Activated CD4-positive, alpha-beta memory T cell treated with anti-CD3 and anti-CD28 coated beads for 36 hours (primary cell): ENCODE measurements at regions not wholly inside any gene's neighbourhood (a gene's known extent, or its start where the extent isn't known, plus 50 kb on each side); places are given as distances from the start of the nearest gene placed in this dataset.

Source experiments
- CTCF ChIA-PET: fragments of 350-600 bp; sonication (Branson Sonifier 250); formaldehyde crosslinking; loops from one replicate; lab custom pipeline; 2021; ENCODE audit warnings: antibody characterized with exemption, inconsistent platforms; lab: Charles Lee
- POLR2A ChIA-PET: fragments of 350-600 bp; sonication (Branson Sonifier 250); formaldehyde crosslinking; loops from one replicate; lab custom pipeline; 2021; ENCODE audit warnings: antibody characterized with exemption; lab: Charles Lee
- DNase-seq: peaks from one replicate; pipeline ENCODE4 v3.0.0-alpha.2; 2020
- H3K27ac Mint-ChIP-seq: one replicate; pipeline ENCODE4 v1.8.0; 2021; ENCODE audit warnings: mixed read lengths
- H3K27me3 Mint-ChIP-seq: one replicate; pipeline ENCODE4 v1.8.0; 2021; ENCODE audit warnings: mixed read lengths
- H3K36me3 Mint-ChIP-seq: one replicate; pipeline ENCODE4 v1.8.0; 2021; ENCODE audit warnings: mixed read lengths
- H3K4me1 Mint-ChIP-seq: one replicate; pipeline ENCODE4 v1.8.0; 2021; ENCODE audit warnings: low read depth, mixed read lengths
- H3K4me3 Mint-ChIP-seq: one replicate; pipeline ENCODE4 v1.8.0; 2021; ENCODE audit warnings: mild to moderate bottlenecking, mixed read lengths
- H3K9me3 Mint-ChIP-seq: one replicate; pipeline ENCODE4 v1.8.0; 2021; ENCODE audit warnings: mixed read lengths
- intact Hi-C: fragments of 100-400 bp; cut with micrococcal nuclease; formaldehyde crosslinking; loops from one replicate; pipeline ENCODE4 v1.15.1; 2023

- H3K4me3 Mint-ChIP-seq, result no peak overlapping the region
- H3K4me1 Mint-ChIP-seq, result no peaks in the 10 kb centered on the region
- peaks cover 36% of the 10 kb centered on the region for H3K27me3 Mint-ChIP-seq
- ChIA-PET CTCF (no interaction called here), POLR2A (no interaction called here)
- no peak overlapping the region for H3K27ac Mint-ChIP-seq
- DNase-seq, result no peak
- intact Hi-C loops, result no loop called here
- H3K36me3 Mint-ChIP-seq, result no peaks in the 10 kb centered on the region
- H3K9me3 Mint-ChIP-seq, result no peaks in the 10 kb centered on the region
Observed at GRCh38 chr22:49270595-49271368, 556.9 kb downstream of the BRD1 start.

- no peaks in the 10 kb centered on the region for H3K9me3 Mint-ChIP-seq
- no peak overlapping the region for H3K27ac Mint-ChIP-seq
- POLR2A ChIA-PET, result no interaction called here
- DNase-seq, result no peak
- H3K36me3 Mint-ChIP-seq, result no peaks in the 10 kb centered on the region
- no peaks in the 10 kb centered on the region for H3K4me1 Mint-ChIP-seq
- intact Hi-C loops, result no loop called here
- CTCF ChIA-PET, result no interaction called here
- peaks cover 32% of the 10 kb centered on the region for H3K27me3 Mint-ChIP-seq
- no peak overlapping the region for H3K4me3 Mint-ChIP-seq
Observed at GRCh38 chr22:49269928-49270327, 557.7 kb downstream of the BRD1 start.

GRCh38 chr22:49269371-49269770, 558.3 kb downstream of the BRD1 start:
- H3K4me3 Mint-ChIP-seq, result no peak overlapping the region
- CTCF ChIA-PET, result no interaction called here
- intact Hi-C loops, result no loop called here
- DNase-seq, result no peak
- H3K27me3 Mint-ChIP-seq, result peaks cover 37% of the 10 kb centered on the region
- no peak overlapping the region for H3K27ac Mint-ChIP-seq
- POLR2A ChIA-PET, result no interaction called here
- H3K9me3 Mint-ChIP-seq, result no peaks in the 10 kb centered on the region
- no peaks in the 10 kb centered on the region for H3K36me3 Mint-ChIP-seq
- H3K4me1 Mint-ChIP-seq, result no peaks in the 10 kb centered on the region

- peaks cover 39% of the 10 kb centered on the region for H3K27me3 Mint-ChIP-seq
- H3K4me1 Mint-ChIP-seq, result no peaks in the 10 kb centered on the region
- no peaks in the 10 kb centered on the region for H3K9me3 Mint-ChIP-seq
- no peak overlapping the region for H3K4me3 Mint-ChIP-seq
- no peaks in the 10 kb centered on the region for H3K36me3 Mint-ChIP-seq
- no peak for DNase-seq
- ChIA-PET CTCF (no interaction called here), POLR2A (no interaction called here)
- intact Hi-C loops, result no loop called here
- no peak overlapping the region for H3K27ac Mint-ChIP-seq
Observed at GRCh38 chr22:49268924-49269323, 558.7 kb downstream of the BRD1 start.

GRCh38 chr22:49267996-49268395, 559.7 kb downstream of the BRD1 start:
- no peak overlapping the region for H3K4me3 Mint-ChIP-seq
- no peaks in the 10 kb centered on the region for H3K4me1 Mint-ChIP-seq
- H3K27me3 Mint-ChIP-seq, result peaks cover 39% of the 10 kb centered on the region
- DNase-seq, result no peak
- H3K9me3 Mint-ChIP-seq, result no peaks in the 10 kb centered on the region
- POLR2A ChIA-PET, result no interaction called here
- intact Hi-C loops, result no loop called here
- no peaks in the 10 kb centered on the region for H3K36me3 Mint-ChIP-seq
- CTCF ChIA-PET, result no interaction called here
- no peak overlapping the region for H3K27ac Mint-ChIP-seq

- ChIA-PET POLR2A (no interaction called here), CTCF (no interaction called here)
- Mint-ChIP-seq H3K4me3 (no peak overlapping the region), H3K9me3 (no peaks in the 10 kb centered on the region), H3K27me3 (peaks cover 33% of the 10 kb centered on the region), H3K36me3 (no peaks in the 10 kb centered on the region), H3K4me1 (no peaks in the 10 kb centered on the region), H3K27ac (no peak overlapping the region)
- intact Hi-C loops, result no loop called here
- no peak for DNase-seq
Observed at GRCh38 chr22:49266561-49267519, 560.8 kb downstream of the BRD1 start.

GRCh38 chr22:49264696-49265095, 563.0 kb downstream of the BRD1 start:
- H3K4me1 Mint-ChIP-seq, result no peaks in the 10 kb centered on the region
- H3K27ac Mint-ChIP-seq, result no peak overlapping the region
- intact Hi-C loops, result no loop called here
- H3K4me3 Mint-ChIP-seq, result no peak overlapping the region
- ChIA-PET POLR2A (no interaction called here), CTCF (no interaction called here)
- no peak for DNase-seq
- no peaks in the 10 kb centered on the region for H3K9me3 Mint-ChIP-seq
- H3K27me3 Mint-ChIP-seq, result peaks cover 20% of the 10 kb centered on the region
- H3K36me3 Mint-ChIP-seq, result no peaks in the 10 kb centered on the region

GRCh38 chr22:49263101-49263500, 564.6 kb downstream of the BRD1 start:
- CTCF ChIA-PET, result no interaction called here
- DNase-seq, result no peak
- Mint-ChIP-seq H3K27ac (no peak overlapping the region), H3K4me1 (no peaks in the 10 kb centered on the region), H3K9me3 (no peaks in the 10 kb centered on the region), H3K4me3 (no peak overlapping the region), H3K36me3 (no peaks in the 10 kb centered on the region), H3K27me3 (peaks cover 11% of the 10 kb centered on the region)
- POLR2A ChIA-PET, result no interaction called here
- intact Hi-C loops, result no loop called here

GRCh38 chr22:49262167-49262566, 565.5 kb downstream of the BRD1 start:
- H3K36me3 Mint-ChIP-seq, result no peaks in the 10 kb centered on the region
- ChIA-PET CTCF (no interaction called here), POLR2A (no interaction called here)
- no peak overlapping the region for H3K27ac Mint-ChIP-seq
- intact Hi-C loops, result no loop called here
- H3K27me3 Mint-ChIP-seq, result peaks cover 10% of the 10 kb centered on the region
- DNase-seq, result no peak
- no peaks in the 10 kb centered on the region for H3K9me3 Mint-ChIP-seq
- no peak overlapping the region for H3K4me3 Mint-ChIP-seq
- H3K4me1 Mint-ChIP-seq, result no peaks in the 10 kb centered on the region

- ChIA-PET POLR2A (no interaction called here), CTCF (no interaction called here)
- Mint-ChIP-seq H3K9me3 (no peaks in the 10 kb centered on the region), H3K4me1 (no peaks in the 10 kb centered on the region), H3K36me3 (no peaks in the 10 kb centered on the region), H3K27me3 (peaks cover 10% of the 10 kb centered on the region), H3K27ac (no peak overlapping the region), H3K4me3 (no peak overlapping the region)
- DNase-seq, result no peak
- intact Hi-C loops, result no loop called here
Observed at GRCh38 chr22:49261616-49262015, 566.1 kb downstream of the BRD1 start.

GRCh38 chr22:49260681-49261580, 566.7 kb downstream of the BRD1 start:
- intact Hi-C loops, result no loop called here
- no peak for DNase-seq
- H3K27ac Mint-ChIP-seq, result no peak overlapping the region
- H3K36me3 Mint-ChIP-seq, result no peaks in the 10 kb centered on the region
- H3K27me3 Mint-ChIP-seq, result peaks cover 8% of the 10 kb centered on the region
- no peaks in the 10 kb centered on the region for H3K4me1 Mint-ChIP-seq
- no peaks in the 10 kb centered on the region for H3K9me3 Mint-ChIP-seq
- no peak overlapping the region for H3K4me3 Mint-ChIP-seq
- POLR2A ChIA-PET, result no interaction called here
- CTCF ChIA-PET, result no interaction called here
